Osteocyte (in vitro differentiated cells): ENCODE measurements at regions not wholly inside any gene's neighbourhood (a gene's known extent, or its start where the extent isn't known, plus 50 kb on each side); places are given as distances from the start of the nearest gene placed in this dataset.

Experiments used
- DNase-seq: peaks from one replicate; pipeline ENCODE4 v3.0.0; 2021; ENCODE audit warnings: mixed read lengths; ENCODE audit not compliant: unreplicated experiment; ENCODE audit errors: extremely low spot score
- H3K27ac Mint-ChIP-seq: one replicate; pipeline ENCODE4 v1.8.0; 2021; ENCODE audit warnings: mild to moderate bottlenecking, mixed read lengths; ENCODE audit not compliant: unreplicated experiment
- H3K27me3 Mint-ChIP-seq: one replicate; pipeline ENCODE4 v1.8.0; 2021; ENCODE audit warnings: mixed read lengths; ENCODE audit not compliant: unreplicated experiment
- H3K36me3 Mint-ChIP-seq: one replicate; pipeline ENCODE4 v1.8.0; 2021; ENCODE audit warnings: mixed read lengths; ENCODE audit not compliant: unreplicated experiment
- H3K4me1 Mint-ChIP-seq: one replicate; pipeline ENCODE4 v1.8.0; 2021; ENCODE audit warnings: mixed read lengths; ENCODE audit not compliant: unreplicated experiment
- H3K4me3 Mint-ChIP-seq: one replicate; pipeline ENCODE4 v1.8.0; 2021; ENCODE audit warnings: mild to moderate bottlenecking, moderate library complexity, mixed read lengths; ENCODE audit not compliant: unreplicated experiment
- H3K9me3 Mint-ChIP-seq: one replicate; pipeline ENCODE4 v1.8.0; 2021; ENCODE audit warnings: mixed read lengths; ENCODE audit not compliant: unreplicated experiment
- TF ChIP-seq, protein P1 (sequence below): fragments of 200-600 bp; sonication (generic); IDR thresholded peaks from 2 replicates; pipeline ENCODE4 v1.5.0; 2021; ENCODE audit warnings: antibody characterized with exemption, mild to moderate bottlenecking, moderate library complexity

DNA sequence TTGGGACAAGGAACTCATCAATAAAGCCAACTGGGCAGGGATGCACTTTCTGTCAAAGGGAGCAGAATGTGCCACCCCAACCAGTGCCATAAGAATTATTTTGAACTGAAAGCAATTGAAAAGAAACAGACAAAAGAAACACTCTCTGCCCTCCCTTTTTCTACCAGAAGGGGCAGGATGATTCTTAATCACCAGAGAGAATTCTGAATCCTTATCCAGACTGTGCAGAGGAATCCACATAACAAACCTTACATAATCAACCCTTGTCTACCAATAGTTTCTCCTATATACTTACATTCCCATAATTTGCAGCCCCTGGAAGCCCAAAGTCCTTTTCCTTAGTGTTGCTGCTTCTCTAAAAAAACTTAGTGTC, 520.7 kb upstream of the NBEA start:
- H3K36me3 Mint-ChIP-seq, result no peaks in the 10 kb centered on the region
- no peak for DNase-seq
- no peak overlapping the region for H3K4me3 Mint-ChIP-seq
- TF ChIP-seq, protein P1, sequence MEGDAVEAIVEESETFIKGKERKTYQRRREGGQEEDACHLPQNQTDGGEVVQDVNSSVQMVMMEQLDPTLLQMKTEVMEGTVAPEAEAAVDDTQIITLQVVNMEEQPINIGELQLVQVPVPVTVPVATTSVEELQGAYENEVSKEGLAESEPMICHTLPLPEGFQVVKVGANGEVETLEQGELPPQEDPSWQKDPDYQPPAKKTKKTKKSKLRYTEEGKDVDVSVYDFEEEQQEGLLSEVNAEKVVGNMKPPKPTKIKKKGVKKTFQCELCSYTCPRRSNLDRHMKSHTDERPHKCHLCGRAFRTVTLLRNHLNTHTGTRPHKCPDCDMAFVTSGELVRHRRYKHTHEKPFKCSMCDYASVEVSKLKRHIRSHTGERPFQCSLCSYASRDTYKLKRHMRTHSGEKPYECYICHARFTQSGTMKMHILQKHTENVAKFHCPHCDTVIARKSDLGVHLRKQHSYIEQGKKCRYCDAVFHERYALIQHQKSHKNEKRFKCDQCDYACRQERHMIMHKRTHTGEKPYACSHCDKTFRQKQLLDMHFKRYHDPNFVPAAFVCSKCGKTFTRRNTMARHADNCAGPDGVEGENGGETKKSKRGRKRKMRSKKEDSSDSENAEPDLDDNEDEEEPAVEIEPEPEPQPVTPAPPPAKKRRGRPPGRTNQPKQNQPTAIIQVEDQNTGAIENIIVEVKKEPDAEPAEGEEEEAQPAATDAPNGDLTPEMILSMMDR, result no peak
- H3K27ac Mint-ChIP-seq, result no peak overlapping the region
- H3K9me3 Mint-ChIP-seq, result no peaks in the 10 kb centered on the region
- H3K4me1 Mint-ChIP-seq, result peaks cover 11% of the 10 kb centered on the region
- H3K27me3 Mint-ChIP-seq, result no peaks in the 10 kb centered on the region

DNA sequence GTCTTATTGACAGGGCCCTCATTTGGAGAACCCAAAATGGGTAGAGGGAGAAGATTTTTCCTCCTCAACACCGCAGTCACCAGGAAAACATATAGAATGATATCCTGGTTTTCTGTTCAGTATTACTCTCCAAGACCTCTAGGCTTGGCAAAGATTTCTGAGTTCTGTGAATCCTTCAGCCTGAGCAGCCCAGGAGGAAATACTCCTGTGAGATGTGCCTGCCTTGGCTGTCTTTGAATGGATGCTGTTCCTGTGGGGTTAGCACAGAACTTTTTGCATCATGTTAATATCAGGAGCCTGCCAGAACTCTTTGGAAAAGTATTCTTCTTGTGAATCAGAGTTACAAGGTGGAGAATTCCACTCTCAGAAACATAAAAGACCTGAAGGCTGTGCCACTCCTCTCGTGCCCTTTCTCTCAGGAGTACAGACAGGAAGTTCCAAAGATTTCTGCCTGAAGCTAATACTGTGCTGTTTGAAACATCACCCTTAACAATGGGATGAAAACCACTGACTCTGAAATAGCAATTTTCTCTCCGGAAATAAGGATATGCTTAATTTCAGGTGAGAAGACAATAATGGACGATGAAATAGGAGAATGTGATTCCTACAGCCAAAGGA, 520.1 kb upstream of the NBEA start:
- H3K27ac Mint-ChIP-seq, result peak overlapping the region; percentile 35
- H3K4me1 Mint-ChIP-seq, result peaks cover 11% of the 10 kb centered on the region
- DNase-seq, result no peak
- TF ChIP-seq, protein P1, result no peak
- no peaks in the 10 kb centered on the region for H3K9me3 Mint-ChIP-seq
- no peaks in the 10 kb centered on the region for H3K36me3 Mint-ChIP-seq
- H3K4me3 Mint-ChIP-seq, result no peak overlapping the region
- H3K27me3 Mint-ChIP-seq, result no peaks in the 10 kb centered on the region

DNA sequence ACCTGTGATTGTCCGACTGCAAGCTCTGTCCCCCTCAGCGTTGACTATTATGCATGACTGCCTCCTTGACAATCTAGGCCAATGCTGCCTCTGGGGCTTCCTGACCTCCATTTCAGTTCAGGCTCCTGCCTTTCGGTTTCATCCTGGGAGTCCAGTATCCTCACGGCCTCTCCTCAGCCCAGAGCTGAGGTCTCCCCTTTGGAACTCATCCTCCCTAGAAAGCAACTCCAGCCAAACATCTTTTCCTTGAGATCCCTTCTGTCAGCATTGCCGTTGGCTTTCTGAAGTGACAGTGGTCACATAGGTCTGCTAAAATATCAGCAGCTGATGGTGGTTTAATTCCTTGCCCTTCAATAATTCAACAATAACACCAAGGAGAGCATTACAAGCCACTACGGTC, 519.1 kb upstream of the NBEA start:
- H3K27me3 Mint-ChIP-seq, result no peaks in the 10 kb centered on the region
- TF ChIP-seq, protein P1, result no peak
- H3K4me1 Mint-ChIP-seq, result peaks cover 11% of the 10 kb centered on the region
- H3K4me3 Mint-ChIP-seq, result no peak overlapping the region
- no peaks in the 10 kb centered on the region for H3K36me3 Mint-ChIP-seq
- no peak overlapping the region for H3K27ac Mint-ChIP-seq
- H3K9me3 Mint-ChIP-seq, result no peaks in the 10 kb centered on the region
- DNase-seq, result no peak

DNA sequence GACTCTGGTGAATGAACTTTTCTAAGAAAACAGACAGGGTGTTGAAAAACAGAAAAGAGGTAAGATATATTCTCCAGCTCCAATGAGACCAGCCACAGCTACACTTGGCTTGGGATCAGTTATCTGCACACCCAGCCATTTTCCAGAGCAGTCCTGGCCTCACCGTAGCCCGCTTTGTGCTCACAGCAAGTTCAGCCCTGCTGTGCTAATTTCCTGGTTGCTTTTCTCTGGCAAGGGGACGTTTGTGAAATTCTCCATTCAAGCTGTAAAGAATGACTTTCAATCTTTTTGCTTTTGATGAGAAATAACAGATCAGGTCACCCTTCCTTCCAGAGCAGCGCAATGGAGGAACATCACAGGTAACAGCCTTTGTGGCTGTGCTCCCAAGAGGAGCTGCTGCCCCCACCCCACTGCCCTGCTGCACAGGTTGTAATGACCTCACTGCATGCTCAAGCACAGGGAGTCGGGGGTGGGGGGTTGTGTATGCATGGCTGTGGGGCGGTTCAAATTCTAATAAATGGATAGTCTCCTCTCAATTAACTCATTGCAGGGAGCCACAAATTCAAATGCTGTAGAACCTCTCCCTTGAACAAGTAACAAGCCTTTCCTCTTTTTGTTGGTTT, 516.6 kb upstream of the NBEA start:
- H3K36me3 Mint-ChIP-seq, result no peaks in the 10 kb centered on the region
- H3K27me3 Mint-ChIP-seq, result no peaks in the 10 kb centered on the region
- H3K4me3 Mint-ChIP-seq, result no peak overlapping the region
- H3K9me3 Mint-ChIP-seq, result no peaks in the 10 kb centered on the region
- DNase-seq, result no peak
- TF ChIP-seq, protein P1, result no peak
- no peak overlapping the region for H3K27ac Mint-ChIP-seq
- H3K4me1 Mint-ChIP-seq, result peaks cover 11% of the 10 kb centered on the region

DNA sequence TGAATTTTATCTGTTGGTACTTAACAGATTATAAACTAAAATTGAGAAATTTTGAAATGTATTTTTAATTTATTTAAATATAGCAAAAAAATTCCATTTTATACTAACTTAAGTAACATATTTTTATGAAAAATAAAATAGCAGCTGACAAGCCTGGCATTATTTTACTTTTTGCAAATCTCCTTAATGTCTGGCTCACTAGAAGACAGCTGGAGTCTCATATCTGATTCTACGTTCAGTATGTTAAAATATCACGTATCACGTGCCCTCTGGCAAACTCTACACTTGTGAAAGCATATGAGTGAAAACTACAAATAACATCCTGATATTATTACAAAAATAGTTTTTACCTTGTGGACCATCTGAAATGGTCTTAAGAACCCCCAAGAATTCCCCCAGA, 513.2 kb upstream of the NBEA start:
- Mint-ChIP-seq H3K4me1 (peaks cover 3% of the 10 kb centered on the region), H3K27ac (no peak overlapping the region), H3K9me3 (no peaks in the 10 kb centered on the region), H3K27me3 (no peaks in the 10 kb centered on the region), H3K36me3 (no peaks in the 10 kb centered on the region), H3K4me3 (no peak overlapping the region)
- TF ChIP-seq, protein P1, result no peak
- DNase-seq, result no peak
